ENCODE measurements at regions not wholly inside any gene's neighbourhood (a gene's known extent, or its start where the extent isn't known, plus 50 kb on each side); places are given as distances from the start of the nearest gene placed in this dataset.
A peak's percentile ranks its signal among the peaks of the same experiment; 100 is the strongest.

DNA sequence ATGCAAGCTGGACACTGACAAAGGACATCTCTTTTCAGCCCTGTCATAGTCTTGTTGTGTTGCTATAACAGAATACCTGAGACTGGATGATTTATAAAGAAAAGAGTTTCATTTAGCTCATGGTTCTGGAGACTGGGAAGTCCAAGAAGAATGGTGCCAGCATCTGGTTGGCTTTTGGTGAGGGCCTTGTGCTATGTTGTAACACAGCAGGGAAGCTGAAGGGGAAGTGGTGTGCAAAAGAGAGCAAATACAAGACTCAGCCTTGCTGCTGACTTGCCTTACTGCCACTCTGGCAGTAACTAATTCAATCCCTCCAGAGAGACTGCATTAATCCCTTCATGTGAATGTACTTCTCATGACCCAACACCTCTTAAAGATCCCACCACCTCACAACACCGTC lies 356.3 kb upstream of the PROK2 start:
- no peak for DNase-seq

DNA sequence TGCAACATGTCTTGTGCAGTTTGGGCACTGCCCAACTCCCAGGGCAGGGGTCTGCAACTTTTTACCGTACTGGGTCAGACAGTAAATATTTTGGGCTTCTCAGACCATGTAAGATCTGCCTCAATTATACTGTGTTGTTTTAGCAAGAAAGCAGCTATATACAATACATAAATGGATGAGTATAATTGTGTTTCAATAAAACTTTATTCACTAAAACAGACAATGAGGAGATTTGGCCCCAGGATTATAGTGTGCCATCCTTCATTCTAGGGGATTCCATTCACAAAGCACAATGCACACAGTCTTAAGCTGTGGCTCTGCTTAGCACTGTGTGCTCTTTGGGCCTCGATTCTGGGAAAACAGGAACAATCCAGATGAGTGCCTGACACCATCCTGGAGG lies 354.4 kb upstream of the PROK2 start:
- DNase-seq, result no peak

GRCh38 chr3:72137865-72138861 lies 353.2 kb upstream of the PROK2 start:
- no peak for DNase-seq

- no peak for DNase-seq
Observed at GRCh38 chr3:72135636-72136035, 350.7 kb upstream of the PROK2 start.

- no peak for DNase-seq
Observed at GRCh38 chr3:72134989-72135451, 350.1 kb upstream of the PROK2 start.

DNA sequence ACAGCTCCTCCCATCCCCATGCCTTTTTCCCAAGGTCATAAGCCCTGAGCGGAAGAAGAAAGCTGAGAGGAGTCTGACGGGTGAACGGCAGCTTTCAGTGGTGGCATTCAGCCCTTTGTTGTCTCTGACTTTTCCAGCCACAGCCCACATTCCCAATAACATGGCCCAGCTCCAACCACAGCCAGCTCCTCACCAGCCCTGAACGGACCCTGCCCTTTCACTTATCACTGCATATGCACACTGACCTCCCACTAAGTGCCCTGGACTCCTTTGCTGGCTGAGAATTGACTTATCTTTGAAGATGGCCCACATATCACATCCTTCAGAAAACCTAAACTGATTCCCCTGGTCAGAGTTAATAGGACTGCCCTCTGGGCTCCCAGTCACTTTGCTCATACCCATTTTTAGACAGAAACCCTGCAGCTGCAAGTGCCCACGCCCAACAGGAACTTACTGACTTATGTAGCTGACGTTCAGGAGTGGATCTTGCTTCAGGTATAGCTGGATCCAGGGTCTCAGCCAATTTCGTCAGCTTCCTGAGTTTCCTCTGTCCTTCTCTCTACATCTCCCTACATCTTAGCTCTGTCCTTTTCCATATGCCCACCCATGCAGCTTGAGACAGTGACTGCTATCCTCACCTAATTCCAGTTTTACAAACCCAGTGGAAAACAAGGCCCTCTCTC lies 348.5 kb upstream of the PROK2 start:
- no peak for DNase-seq

DNA sequence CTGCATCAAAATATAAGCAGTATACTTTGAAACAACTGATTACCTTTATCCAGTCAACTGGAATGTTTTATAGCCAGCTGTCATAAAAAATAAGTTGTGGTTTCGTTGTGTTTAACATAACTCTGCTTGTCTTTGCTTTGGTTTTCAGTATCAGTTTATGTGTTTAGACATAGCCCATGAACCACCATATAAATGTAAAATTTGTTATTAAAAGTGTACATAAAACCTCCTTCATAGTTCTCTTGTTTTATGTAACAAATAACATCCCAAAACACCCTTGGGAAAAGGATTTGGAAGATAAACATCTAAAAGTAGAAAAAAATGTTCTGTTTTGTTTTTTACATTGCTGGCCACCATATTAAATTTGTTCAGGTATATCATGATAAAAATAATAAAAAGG lies 347.0 kb upstream of the PROK2 start:
- DNase-seq, result no peak

GRCh38 chr3:72130565-72130964 lies 345.6 kb upstream of the PROK2 start:
- DNase-seq, result no peak

- no peak for DNase-seq
Observed at GRCh38 chr3:72129501-72130094, 344.6 kb upstream of the PROK2 start.

GRCh38 chr3:72128921-72129320 lies 344.0 kb upstream of the PROK2 start:
- DNase-seq, result no peak

- DNase-seq, result no peak
Observed at GRCh38 chr3:72127844-72128243, 342.9 kb upstream of the PROK2 start.

DNA sequence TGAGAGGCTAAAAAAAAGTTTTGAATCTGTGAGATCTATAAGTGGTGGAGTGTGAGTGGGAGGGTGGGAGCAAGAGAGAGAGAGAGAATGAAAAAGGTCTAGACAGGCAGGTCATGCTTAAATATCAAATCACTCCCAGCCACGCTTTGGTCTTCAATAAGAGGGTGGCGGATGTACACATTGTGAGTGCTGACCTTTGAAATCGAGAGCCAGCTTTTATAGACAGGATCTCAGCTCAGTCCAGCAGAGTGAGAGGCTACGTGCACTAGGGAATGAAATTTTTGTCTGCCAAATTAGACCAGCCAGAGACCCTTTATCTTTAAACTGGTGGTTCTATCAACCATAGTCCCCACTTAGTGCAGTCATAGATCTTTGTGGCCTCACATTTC lies 342.3 kb upstream of the PROK2 start:
- DNase-seq, result peak in 1 of 2 experiments; percentile 39

- DNase-seq, result no peak
Observed at GRCh38 chr3:72126441-72127223, 341.7 kb upstream of the PROK2 start.

DNA sequence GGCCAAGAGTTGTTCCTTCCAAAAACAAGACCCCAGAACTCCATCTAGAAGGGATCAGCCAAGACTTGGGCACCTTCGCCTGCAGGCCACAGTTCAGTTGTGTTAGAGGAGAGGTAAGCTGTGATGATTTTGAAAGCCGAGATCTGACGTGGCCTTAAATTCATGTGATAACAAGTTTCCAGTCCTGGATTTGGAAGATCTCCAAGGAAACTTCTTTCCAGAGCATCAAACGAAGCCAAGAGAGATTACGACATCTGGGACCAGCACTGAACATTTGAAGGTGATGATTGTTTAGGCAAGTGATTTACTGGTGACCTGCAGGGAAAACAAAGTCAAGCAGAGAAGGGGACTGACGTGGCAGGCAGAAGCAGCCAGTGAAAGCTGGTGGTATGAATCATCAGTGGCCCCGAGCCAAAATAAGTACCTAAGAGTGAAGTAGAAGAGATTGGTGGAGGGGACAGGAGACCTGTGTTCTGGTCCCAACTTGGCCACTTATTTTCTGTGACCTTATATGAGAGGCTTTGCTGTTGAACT lies 339.0 kb upstream of the PROK2 start:
- peak; percentile 78 to 84 for DNase-seq

- no peak for DNase-seq
Observed at GRCh38 chr3:72120806-72121778, 336.1 kb upstream of the PROK2 start.

GRCh38 chr3:72120039-72120438 lies 335.1 kb upstream of the PROK2 start:
- no peak for DNase-seq

DNA sequence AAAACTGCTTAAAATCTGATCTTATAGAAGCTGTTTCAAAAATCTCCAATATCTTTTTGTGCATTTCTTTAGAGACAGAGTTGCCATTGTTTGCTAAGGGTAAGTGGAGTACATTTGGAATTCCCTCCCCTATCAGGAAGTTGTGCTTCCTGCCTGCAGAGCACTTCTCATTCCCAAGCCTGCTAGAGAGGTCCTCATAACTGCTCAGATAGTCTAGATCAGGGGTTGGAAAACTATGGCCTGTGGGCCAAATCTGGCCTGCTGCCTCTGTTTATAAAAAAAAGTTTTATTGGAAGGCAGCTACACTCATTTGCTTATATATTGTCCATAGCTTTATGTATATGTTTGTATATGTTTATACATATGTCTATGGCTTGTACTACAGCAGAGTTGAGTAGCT lies 333.7 kb upstream of the PROK2 start:
- DNase-seq, result no peak

DNA sequence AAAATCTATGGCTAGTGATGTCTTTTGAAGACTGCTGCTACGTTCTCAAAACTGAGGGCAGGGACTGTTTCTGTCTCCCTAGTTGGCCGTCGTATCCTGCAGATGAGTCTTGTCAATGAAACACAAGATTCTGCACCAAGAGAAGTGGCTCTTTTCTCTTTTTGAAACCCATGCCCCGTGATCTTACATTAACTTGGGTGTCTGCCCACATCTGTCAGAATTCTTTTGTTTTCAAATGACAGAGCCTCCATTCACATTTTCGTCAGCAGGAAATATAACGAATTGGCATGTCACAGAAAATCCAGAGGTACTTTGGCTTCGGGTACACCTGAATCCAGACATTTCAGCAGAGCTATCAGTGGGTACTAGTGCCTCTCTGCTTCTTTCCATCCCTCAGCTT lies 331.3 kb upstream of the PROK2 start:
- no peak for DNase-seq

DNA sequence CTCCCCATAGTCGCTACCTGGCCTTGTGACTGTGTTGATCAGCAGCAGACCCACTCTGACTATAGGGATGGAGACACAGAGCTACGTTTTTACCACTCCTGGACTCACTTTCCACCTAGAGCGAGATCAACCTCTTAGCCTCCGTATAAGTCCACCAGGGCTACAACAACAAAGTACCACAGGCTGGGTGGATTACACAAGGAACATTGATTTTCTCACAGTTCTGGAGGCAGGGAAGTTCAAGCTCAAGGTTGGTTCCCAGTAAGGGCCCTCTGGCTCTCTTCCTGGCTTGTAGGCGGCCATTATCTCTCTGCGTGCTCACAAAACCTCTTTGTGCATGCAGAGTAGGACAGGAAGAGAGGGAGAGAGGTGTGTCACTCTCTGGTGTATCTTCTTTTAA lies 330.4 kb upstream of the PROK2 start:
- DNase-seq, result no peak

- no peak for DNase-seq
Observed at GRCh38 chr3:72114773-72115172, 329.8 kb upstream of the PROK2 start.

- no peak for DNase-seq
Observed at GRCh38 chr3:72113964-72114363, 329.0 kb upstream of the PROK2 start.

All from SHP77 (cell line).